ENCODE measurements at regions not wholly inside any gene's neighbourhood (a gene's known extent, or its start where the extent isn't known, plus 50 kb on each side); places are given as distances from the start of the nearest gene placed in this dataset.
A peak's percentile ranks its signal among the peaks of the same experiment; 100 is the strongest.
"Not testable (repeated sequence)": the region's sequence is repeated elsewhere in the genome, so short reads cannot be mapped to it uniquely, and the experiment has no call there.

- H3K36me3 Mint-ChIP-seq (ENCODE audit: insufficient read depth, unreplicated experiment): peaks cover 4% of the 10 kb centered on the region
- no peak for TF ChIP-seq CTCF (IDR thresholded peaks at IDR 0.05; ENCODE audit: unreplicated experiment)
- no peak overlapping the region for H3K27ac Mint-ChIP-seq (ENCODE audit: unreplicated experiment)
- peaks cover 29% of the 10 kb centered on the region for H3K4me1 Mint-ChIP-seq (ENCODE audit: low read depth, unreplicated experiment)
- no TSS peak for BruUV-seq (replicated peaks)
- CTCF ChIA-PET: no interaction called here
- no peak for DNase-seq
- intact Hi-C loops (cut with micrococcal nuclease; ENCODE audit: unreplicated experiment): loop anchor here (10.0 kb wide), 2 partner anchors 221 to 311 kb away; no protein-coding TSS in a partner anchor
- peaks cover under 1% of the 10 kb centered on the region for H3K9me3 Mint-ChIP-seq (ENCODE audit: low read depth, unreplicated experiment)
- no peak overlapping the region for H3K4me3 Mint-ChIP-seq (ENCODE audit: low read depth, unreplicated experiment)
- H3K27me3 Mint-ChIP-seq (ENCODE audit: unreplicated experiment): no peaks in the 10 kb centered on the region
Measured at GRCh38 chr18:44343570-44343969, 337.1 kb upstream of the SETBP1 start.

- Mint-ChIP-seq H3K27me3 (ENCODE audit: unreplicated experiment) (no peaks in the 10 kb centered on the region), H3K27ac (ENCODE audit: unreplicated experiment) (no peak overlapping the region), H3K36me3 (ENCODE audit: insufficient read depth, unreplicated experiment) (no peaks in the 10 kb centered on the region), H3K9me3 (ENCODE audit: low read depth, unreplicated experiment) (peaks cover 2% of the 10 kb centered on the region), H3K4me1 (ENCODE audit: low read depth, unreplicated experiment) (peaks cover 17% of the 10 kb centered on the region), H3K4me3 (ENCODE audit: low read depth, unreplicated experiment) (no peak overlapping the region)
- TF ChIP-seq CTCF (IDR thresholded peaks at IDR 0.05; ENCODE audit: unreplicated experiment): no peak
- no TSS peak for BruUV-seq (replicated peaks)
- no peak for DNase-seq
- CTCF ChIA-PET: no interaction called here
- intact Hi-C loops (cut with micrococcal nuclease; ENCODE audit: unreplicated experiment): no loop called here
Measured at GRCh38 chr18:44356566-44357157, 324.0 kb upstream of the SETBP1 start.

GRCh38 chr18:44358402-44358801, 322.3 kb upstream of the SETBP1 start:
- peak; percentile 16 for DNase-seq
- CTCF ChIA-PET: no interaction called here

GRCh38 chr18:44359741-44360140, 320.9 kb upstream of the SETBP1 start:
- intact Hi-C loops (cut with micrococcal nuclease; ENCODE audit: unreplicated experiment); H3K9me3 Mint-ChIP-seq (ENCODE audit: low read depth, unreplicated experiment); H3K36me3 Mint-ChIP-seq (ENCODE audit: insufficient read depth, unreplicated experiment); DNase-seq; BruUV-seq (replicated peaks); H3K4me3 Mint-ChIP-seq (ENCODE audit: low read depth, unreplicated experiment); H3K27me3 Mint-ChIP-seq (ENCODE audit: unreplicated experiment): not testable (repeated sequence)
- CTCF ChIA-PET: interaction anchor here (0.6 kb wide), 1 partner anchor 449 kb away, joined by 3 read pairs; no protein-coding TSS in a partner anchor
- Mint-ChIP-seq H3K27ac (ENCODE audit: unreplicated experiment) (peak overlapping the region; percentile 3), H3K4me1 (ENCODE audit: low read depth, unreplicated experiment) (peaks cover 17% of the 10 kb centered on the region)

More at GRCh38 chr18:44358402-44358801, 322.3 kb upstream of the SETBP1 start:
- BruUV-seq (replicated peaks): no TSS peak
- TF ChIP-seq CTCF (IDR thresholded peaks at IDR 0.05; ENCODE audit: unreplicated experiment): no peak
- intact Hi-C loops (cut with micrococcal nuclease; ENCODE audit: unreplicated experiment): no loop called here
- Mint-ChIP-seq H3K36me3 (ENCODE audit: insufficient read depth, unreplicated experiment) (no peaks in the 10 kb centered on the region), H3K4me1 (ENCODE audit: low read depth, unreplicated experiment) (peaks cover 17% of the 10 kb centered on the region), H3K9me3 (ENCODE audit: low read depth, unreplicated experiment) (peaks cover 2% of the 10 kb centered on the region), H3K27ac (ENCODE audit: unreplicated experiment) (no peak overlapping the region), H3K27me3 (ENCODE audit: unreplicated experiment) (no peaks in the 10 kb centered on the region), H3K4me3 (ENCODE audit: low read depth, unreplicated experiment) (no peak overlapping the region)

GRCh38 chr18:44362213-44362612, 318.5 kb upstream of the SETBP1 start:
- H3K4me3 Mint-ChIP-seq (ENCODE audit: low read depth, unreplicated experiment); H3K9me3 Mint-ChIP-seq (ENCODE audit: low read depth, unreplicated experiment); BruUV-seq (replicated peaks); intact Hi-C loops (cut with micrococcal nuclease; ENCODE audit: unreplicated experiment); H3K27ac Mint-ChIP-seq (ENCODE audit: unreplicated experiment); DNase-seq; H3K27me3 Mint-ChIP-seq (ENCODE audit: unreplicated experiment); H3K36me3 Mint-ChIP-seq (ENCODE audit: insufficient read depth, unreplicated experiment); CTCF ChIA-PET: not testable (repeated sequence)
- H3K4me1 Mint-ChIP-seq (ENCODE audit: low read depth, unreplicated experiment): peaks cover 15% of the 10 kb centered on the region
